Breast epithelium (tissue), 4 donors: ENCODE measurements at regions not wholly inside any gene's neighbourhood (a gene's known extent, or its start where the extent isn't known, plus 50 kb on each side); places are given as distances from the start of the nearest gene placed in this dataset.

ENCODE experiments used
- DNase-seq, 2 donors: peaks; one replicate each; pipeline ENCODE4 v3.0.0-alpha.2; 2019; ENCODE audit warnings: low spot score in 2 of 2
- H3K27ac ChIP-seq, 2 donors: fragments of 200-600 bp; sonication (generic) in 1 of 2; one replicate each; pipeline ENCODE4 v1.5.1; 2016 to 2019; ENCODE audit warnings: mild to moderate bottlenecking in 1 of 2
- H3K27me3 ChIP-seq, 2 donors: fragments of 200-600 bp; sonication (generic) in 1 of 2; one replicate each; pipeline versions ENCODE4 v1.5.1 to v1.6.0; 2017 to 2019; ENCODE audit warnings: control low read depth in 1 of 2, mild to moderate bottlenecking in 1 of 2
- H3K36me3 ChIP-seq: fragments of 200-600 bp; one replicate; pipeline ENCODE4 v1.5.1; 2019
- H3K4me1 ChIP-seq, 2 donors: fragments of 200-600 bp; sonication (generic); one replicate each; pipeline ENCODE4 v1.5.1; 2016 to 2019; ENCODE audit warnings: control low read depth in 1 of 2
- H3K4me3 ChIP-seq, 3 donors: fragments of 200-600 bp; sonication (generic); 1 replicate in 2 of 3; 2 replicates in 1 of 3; pipeline ENCODE4 v1.5.1; 2016 to 2019; ENCODE audit warnings: mild to moderate bottlenecking in 3 of 3, moderate library complexity in 2 of 3
- H3K9me3 ChIP-seq, 2 donors: fragments of 200-600 bp; sonication (generic) in 1 of 2; one replicate each; pipeline ENCODE4 v1.5.1; 2016 to 2019; ENCODE audit warnings: control low read depth in 1 of 2
- CTCF ChIP-seq, 3 donors: fragments of 450-650 bp; IDR thresholded peaks; one replicate each; pipeline ENCODE4 v1.5.1; 2016 to 2017; ENCODE audit warnings: antibody characterized with exemption in 3 of 3, mild to moderate bottlenecking in 3 of 3, moderate library complexity in 3 of 3
- POLR2A ChIP-seq: fragments of 450-650 bp; IDR thresholded peaks from one replicate; pipeline ENCODE4 v1.6.1; 2016; ENCODE audit warnings: antibody characterized with exemption, mild to moderate bottlenecking, moderate library complexity
- POLR2AphosphoS5 ChIP-seq, 3 donors: sonication (generic); formaldehyde crosslinking; IDR thresholded peaks; one replicate each; pipeline ENCODE4 v1.6.1; 2017; ENCODE audit warnings: antibody characterized with exemption in 3 of 3
- intact Hi-C: fragments of 100-400 bp; cut with DNase I; formaldehyde crosslinking; loops from one replicate; pipeline ENCODE4 v1.15.1; 2023; ENCODE audit warnings: low total_unique reads

DNA sequence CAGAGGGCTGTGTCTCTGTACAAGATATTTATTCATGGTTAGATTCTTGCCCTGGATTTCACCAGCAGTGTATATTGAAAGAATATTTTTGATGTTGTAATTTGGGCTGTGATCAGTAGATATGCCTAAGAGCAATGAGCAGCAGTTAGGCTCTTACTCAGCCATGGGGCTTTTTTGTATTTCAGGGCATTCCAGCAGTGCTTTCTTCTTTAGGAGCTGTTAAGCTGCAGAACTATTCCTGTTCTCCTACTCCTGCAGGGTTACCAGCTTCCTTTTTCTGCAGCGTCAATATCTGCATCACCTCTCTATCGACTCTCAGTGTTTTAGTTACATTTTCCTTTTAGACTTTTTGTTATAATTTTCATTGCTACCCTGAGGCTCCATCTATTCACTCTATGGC, 206.2 kb downstream of the SLCO4C1 start:
- Histone ChIP-seq H3K27me3 (no peaks in the 10 kb centered on the region), H3K27ac (no peak overlapping the region), H3K36me3 (no peaks in the 10 kb centered on the region), H3K4me3 (no peak overlapping the region), H3K4me1 (no peaks in the 10 kb centered on the region), H3K9me3 (no peaks in the 10 kb centered on the region)
- intact Hi-C loops: no loop called here
- TF ChIP-seq POLR2A: no peak
- no peak for TF ChIP-seq POLR2AphosphoS5 (IDR thresholded peaks at IDR 0.05)
- TF ChIP-seq CTCF (IDR thresholded peaks at IDR 0.05): no peak
- DNase-seq: no peak

- no peak overlapping the region for H3K27ac ChIP-seq
- no peaks in the 10 kb centered on the region for H3K4me1 ChIP-seq
- no peaks in the 10 kb centered on the region for H3K9me3 ChIP-seq
- DNase-seq: no peak
- no peaks in the 10 kb centered on the region for H3K36me3 ChIP-seq
- TF ChIP-seq POLR2AphosphoS5 (IDR thresholded peaks at IDR 0.05) (no peak), POLR2A (no peak), CTCF (IDR thresholded peaks at IDR 0.05) (no peak)
- H3K27me3 ChIP-seq: no peaks in the 10 kb centered on the region
- intact Hi-C loops: no loop called here
- H3K4me3 ChIP-seq: no peak overlapping the region
Measured at GRCh38 chr5:102087906-102088305, 208.2 kb downstream of the SLCO4C1 start.

- intact Hi-C loops: no loop called here
- DNase-seq: no peak
- Histone ChIP-seq H3K27ac (no peak overlapping the region), H3K36me3 (no peaks in the 10 kb centered on the region), H3K4me3 (no peak overlapping the region), H3K9me3 (no peaks in the 10 kb centered on the region), H3K4me1 (no peaks in the 10 kb centered on the region), H3K27me3 (no peaks in the 10 kb centered on the region)
- TF ChIP-seq CTCF (IDR thresholded peaks at IDR 0.05) (no peak), POLR2A (no peak), POLR2AphosphoS5 (IDR thresholded peaks at IDR 0.05) (no peak)
Measured at GRCh38 chr5:102080288-102080687, 215.8 kb downstream of the SLCO4C1 start.

DNA sequence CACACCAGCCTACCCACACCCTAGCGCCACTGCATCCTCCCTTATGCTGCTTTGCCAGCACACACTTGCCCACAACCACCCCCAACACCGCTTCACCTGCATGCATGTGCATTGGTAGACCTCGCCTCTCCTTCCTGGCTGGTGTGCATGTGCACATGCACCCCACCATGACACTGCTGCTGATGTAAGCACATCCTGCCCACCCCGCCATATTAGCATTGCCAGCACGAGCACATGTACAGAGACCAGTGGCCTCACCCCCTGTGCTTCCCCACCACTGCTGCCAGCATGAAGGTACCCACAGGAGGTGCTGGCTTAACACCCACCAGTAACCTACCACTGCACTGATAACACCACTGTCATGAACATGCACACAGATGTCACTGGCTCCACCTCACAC, 218.2 kb downstream of the SLCO4C1 start:
- Histone ChIP-seq H3K9me3 (no peaks in the 10 kb centered on the region), H3K27me3 (no peaks in the 10 kb centered on the region), H3K4me1 (no peaks in the 10 kb centered on the region), H3K27ac (no peak overlapping the region), H3K4me3 (no peak overlapping the region), H3K36me3 (no peaks in the 10 kb centered on the region)
- DNase-seq: no peak
- intact Hi-C loops: no loop called here
- TF ChIP-seq POLR2A (no peak), POLR2AphosphoS5 (IDR thresholded peaks at IDR 0.05) (no peak), CTCF (IDR thresholded peaks at IDR 0.05) (no peak)

GRCh38 chr5:102069974-102070373, 226.1 kb downstream of the SLCO4C1 start:
- Histone ChIP-seq H3K9me3 (no peaks in the 10 kb centered on the region), H3K36me3 (no peaks in the 10 kb centered on the region), H3K27me3 (no peaks in the 10 kb centered on the region), H3K4me3 (no peak overlapping the region), H3K4me1 (no peaks in the 10 kb centered on the region), H3K27ac (no peak overlapping the region)
- DNase-seq: no peak
- no peak for TF ChIP-seq POLR2AphosphoS5 (IDR thresholded peaks at IDR 0.05)
- TF ChIP-seq CTCF (IDR thresholded peaks at IDR 0.05): no peak
- no peak for TF ChIP-seq POLR2A
- intact Hi-C loops: no loop called here
